Small intestine (tissue), 7 donors: ENCODE measurements at regions not wholly inside any gene's neighbourhood (a gene's known extent, or its start where the extent isn't known, plus 50 kb on each side); places are given as distances from the start of the nearest gene placed in this dataset.

Experiments used
- DNase-seq, 2 donors: peaks; one replicate each; pipeline versions ENCODE4 v3.0.0 to v3.0.0-alpha.2; 2013
- FAIRE-seq: peaks from 2 replicates; lab custom pipeline; 2012; peaks lifted over from hg19 to GRCh38; lab: Jason Lieb, UNC
- H3K27ac ChIP-seq, 3 donors: one replicate each; pipeline ENCODE4 v1.5.1; 2013; ENCODE audit warnings: low read length in 2 of 3, mild to moderate bottlenecking in 2 of 3, control low read depth in 1 of 3, inconsistent platforms in 1 of 3, low read depth in 1 of 3, moderate library complexity in 1 of 3
- H3K27me3 ChIP-seq, 3 donors: one replicate each; pipeline ENCODE4 v1.6.1; 2013; ENCODE audit warnings: low read length in 3 of 3, inconsistent platforms in 1 of 3; ENCODE audit not compliant: control insufficient read depth in 3 of 3, insufficient read depth in 3 of 3
- H3K36me3 ChIP-seq, 3 donors: one replicate each; pipeline ENCODE4 v1.6.1; 2013; ENCODE audit warnings: low read length in 3 of 3, inconsistent platforms in 1 of 3, low read depth in 1 of 3, mild to moderate bottlenecking in 1 of 3, moderate library complexity in 1 of 3; ENCODE audit not compliant: control insufficient read depth in 3 of 3, insufficient read depth in 2 of 3
- H3K4me1 ChIP-seq, 3 donors: one replicate each; pipeline ENCODE4 v1.6.1; 2013; ENCODE audit warnings: low read length in 2 of 3, inconsistent platforms in 1 of 3, low read depth in 1 of 3, mild to moderate bottlenecking in 1 of 3, moderate library complexity in 1 of 3; ENCODE audit not compliant: control insufficient read depth in 3 of 3, insufficient read depth in 2 of 3
- H3K4me3 ChIP-seq, 3 donors: one replicate each; pipeline ENCODE4 v1.5.1; 2013; ENCODE audit warnings: low read length in 3 of 3, control low read depth in 1 of 3, inconsistent platforms in 1 of 3, low read depth in 1 of 3, mild to moderate bottlenecking in 1 of 3, moderate library complexity in 1 of 3
- H3K9me3 ChIP-seq, 2 donors: one replicate each; pipeline ENCODE4 v1.6.1; 2013; ENCODE audit warnings: low read depth in 1 of 2, low read length in 1 of 2; ENCODE audit not compliant: control insufficient read depth in 2 of 2, insufficient read depth in 1 of 2
- WGBS, 3 donors: extraction: QIAGEN DNeasy Blood & Tissue Kit; methylation state at CpG; one replicate each; pipeline ENCODE4 v1.1.7; 2013; 5-methylcytosine and 5-hydroxymethylcytosine counted together
- donor health status: healthy with polysubstance abuse.
- donor health status: control.
- donor health status: control.
- donor health status: Bipolar disorder and iron deficiency.
- donor health status: healthy.

GRCh38 chr10:108425283-108425964, 1260.9 kb upstream of the SORCS1 start:
- 74 to 94% (median 83%) methylated on average over 1 of the region's 1 CpG for WGBS, 3 donors
- FAIRE-seq (no peak), DNase-seq (no peak)
- Histone ChIP-seq H3K9me3 (no peaks in the 10 kb centered on the region), H3K4me3 (no peak overlapping the region), H3K27me3 (no peaks in the 10 kb centered on the region), H3K4me1 (no peaks in the 10 kb centered on the region), H3K36me3 (no peaks in the 10 kb centered on the region), H3K27ac (no peak overlapping the region)

- DNase-seq (no peak), FAIRE-seq (no peak)
- no peaks in the 10 kb centered on the region for H3K9me3 ChIP-seq
- no peaks in the 10 kb centered on the region for H3K27me3 ChIP-seq
- H3K4me1 ChIP-seq = no peaks in the 10 kb centered on the region
- H3K27ac ChIP-seq = no peak overlapping the region
- WGBS, 3 donors = 71 to 75% (median 73%) methylated on average over 1 of the region's 1 CpG
- no peaks in the 10 kb centered on the region for H3K36me3 ChIP-seq
- H3K4me3 ChIP-seq = no peak overlapping the region
Observed at GRCh38 chr10:108424656-108425055, 1260.2 kb upstream of the SORCS1 start.

GRCh38 chr10:108422286-108422685, 1257.8 kb upstream of the SORCS1 start:
- Histone ChIP-seq H3K36me3 (no peaks in the 10 kb centered on the region), H3K4me1 (no peaks in the 10 kb centered on the region), H3K27me3 (no peaks in the 10 kb centered on the region), H3K9me3 (no peaks in the 10 kb centered on the region), H3K4me3 (no peak overlapping the region), H3K27ac (no peak overlapping the region)
- DNase-seq = no peak
- FAIRE-seq = no peak
- WGBS, 3 donors = 76 to 78% (median 78%) methylated on average over 2 of the region's 2 CpGs

- DNase-seq (peak; percentile 1 to 2), FAIRE-seq (no peak)
- no peak overlapping the region for H3K27ac ChIP-seq
- no peaks in the 10 kb centered on the region for H3K4me1 ChIP-seq
- H3K4me3 ChIP-seq = no peak overlapping the region
- H3K27me3 ChIP-seq = no peaks in the 10 kb centered on the region
- WGBS, 3 donors = 14 to 42% (median 22%) methylated on average over 2 of the region's 2 CpGs
- H3K9me3 ChIP-seq = no peaks in the 10 kb centered on the region
- no peaks in the 10 kb centered on the region for H3K36me3 ChIP-seq
Observed at GRCh38 chr10:108421266-108421665, 1256.8 kb upstream of the SORCS1 start.

GRCh38 chr10:108413954-108414353, 1249.4 kb upstream of the SORCS1 start:
- 62 to 65% (median 64%) methylated on average over 4 of the region's 4 CpGs for WGBS, 3 donors
- no peaks in the 10 kb centered on the region for H3K27me3 ChIP-seq
- no peaks in the 10 kb centered on the region for H3K4me1 ChIP-seq
- H3K36me3 ChIP-seq = no peaks in the 10 kb centered on the region
- no peak overlapping the region for H3K27ac ChIP-seq
- DNase-seq (no peak), FAIRE-seq (no peak)
- H3K9me3 ChIP-seq = no peaks in the 10 kb centered on the region
- no peak overlapping the region for H3K4me3 ChIP-seq

GRCh38 chr10:108412323-108412722, 1247.8 kb upstream of the SORCS1 start:
- Histone ChIP-seq H3K27me3 (no peaks in the 10 kb centered on the region), H3K4me1 (no peaks in the 10 kb centered on the region), H3K27ac (no peak overlapping the region), H3K36me3 (no peaks in the 10 kb centered on the region), H3K4me3 (no peak overlapping the region), H3K9me3 (no peaks in the 10 kb centered on the region)
- FAIRE-seq (no peak), DNase-seq (no peak)
- whole genome bisulfite sequencing, 3 donors = 47 to 63% (median 61%) methylated on average over 2 of the region's 2 CpGs

- no peaks in the 10 kb centered on the region for H3K9me3 ChIP-seq
- H3K27ac ChIP-seq = no peak overlapping the region
- no peaks in the 10 kb centered on the region for H3K36me3 ChIP-seq
- FAIRE-seq (no peak), DNase-seq (no peak)
- no peak overlapping the region for H3K4me3 ChIP-seq
- 64 to 71% (median 67%) methylated on average over 2 of the region's 2 CpGs for WGBS, 3 donors
- no peaks in the 10 kb centered on the region for H3K27me3 ChIP-seq
- H3K4me1 ChIP-seq = no peaks in the 10 kb centered on the region
Observed at GRCh38 chr10:108411894-108412293, 1247.4 kb upstream of the SORCS1 start.

GRCh38 chr10:108411206-108411605, 1246.7 kb upstream of the SORCS1 start:
- no peak overlapping the region for H3K27ac ChIP-seq
- 65 to 78% (median 78%) methylated on average over 2 of the region's 2 CpGs for WGBS, 3 donors
- FAIRE-seq = no peak

GRCh38 chr10:108410236-108410635, 1245.7 kb upstream of the SORCS1 start:
- no peaks in the 10 kb centered on the region for H3K4me1 ChIP-seq
- H3K4me3 ChIP-seq = no peak overlapping the region
- no peak overlapping the region for H3K27ac ChIP-seq
- DNase-seq = no peak
- no peaks in the 10 kb centered on the region for H3K9me3 ChIP-seq
- H3K36me3 ChIP-seq = no peaks in the 10 kb centered on the region
- 72 to 85% (median 74%) methylated on average over 1 of the region's 1 CpG for WGBS, 3 donors
- H3K27me3 ChIP-seq = no peaks in the 10 kb centered on the region
- FAIRE-seq = no peak

More at GRCh38 chr10:108411206-108411605, 1246.7 kb upstream of the SORCS1 start:
- no peaks in the 10 kb centered on the region for H3K27me3 ChIP-seq
- no peaks in the 10 kb centered on the region for H3K4me1 ChIP-seq
- no peaks in the 10 kb centered on the region for H3K36me3 ChIP-seq
- H3K4me3 ChIP-seq = no peak overlapping the region
- no peaks in the 10 kb centered on the region for H3K9me3 ChIP-seq
- DNase-seq = no peak
